ENCODE measurements at regions not wholly inside any gene's neighbourhood (a gene's known extent, or its start where the extent isn't known, plus 50 kb on each side); places are given as distances from the start of the nearest gene placed in this dataset.

DNA sequence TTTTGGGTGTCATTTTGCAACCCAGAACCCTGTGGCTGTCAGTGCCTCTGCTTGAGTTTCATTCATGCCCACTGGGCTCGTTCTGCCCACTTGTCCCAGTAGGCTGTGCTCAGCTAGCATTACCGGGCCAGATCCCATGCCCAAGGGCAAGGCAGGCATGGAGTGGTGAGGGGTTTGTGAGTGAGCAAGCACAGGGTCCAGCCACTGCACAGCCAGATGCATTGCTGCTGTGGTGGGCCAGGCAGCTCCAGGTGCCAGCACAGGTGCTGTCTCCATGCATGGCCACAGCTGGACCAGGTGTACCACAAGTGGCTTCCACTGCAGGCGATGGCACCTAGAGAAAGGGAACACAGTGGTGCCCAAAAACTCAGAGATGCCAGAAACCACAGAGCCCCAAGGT is 1671.2 kb downstream of the OLFM4 start:
- TF ChIP-seq, protein P1, sequence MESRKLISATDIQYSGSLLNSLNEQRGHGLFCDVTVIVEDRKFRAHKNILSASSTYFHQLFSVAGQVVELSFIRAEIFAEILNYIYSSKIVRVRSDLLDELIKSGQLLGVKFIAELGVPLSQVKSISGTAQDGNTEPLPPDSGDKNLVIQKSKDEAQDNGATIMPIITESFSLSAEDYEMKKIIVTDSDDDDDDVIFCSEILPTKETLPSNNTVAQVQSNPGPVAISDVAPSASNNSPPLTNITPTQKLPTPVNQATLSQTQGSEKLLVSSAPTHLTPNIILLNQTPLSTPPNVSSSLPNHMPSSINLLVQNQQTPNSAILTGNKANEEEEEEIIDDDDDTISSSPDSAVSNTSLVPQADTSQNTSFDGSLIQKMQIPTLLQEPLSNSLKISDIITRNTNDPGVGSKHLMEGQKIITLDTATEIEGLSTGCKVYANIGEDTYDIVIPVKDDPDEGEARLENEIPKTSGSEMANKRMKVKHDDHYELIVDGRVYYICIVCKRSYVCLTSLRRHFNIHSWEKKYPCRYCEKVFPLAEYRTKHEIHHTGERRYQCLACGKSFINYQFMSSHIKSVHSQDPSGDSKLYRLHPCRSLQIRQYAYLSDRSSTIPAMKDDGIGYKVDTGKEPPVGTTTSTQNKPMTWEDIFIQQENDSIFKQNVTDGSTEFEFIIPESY (IDR thresholded peaks at IDR 0.05) = no peak
- TF ChIP-seq RXRA (IDR thresholded peaks at IDR 0.05) (no peak), YY1 (IDR thresholded peaks at IDR 0.05) (no peak), HNF4A (conservative IDR thresholded peaks at IDR 0.05) (no peak), RAD21 (IDR thresholded peaks at IDR 0.05) (no peak), GABPA (IDR thresholded peaks at IDR 0.05 in 1 of 2, conservative IDR thresholded peaks at IDR 0.05 in 1 of 2) (no peak), FOXA2 (IDR thresholded peaks at IDR 0.05) (no peak), NR2F2 (IDR thresholded peaks at IDR 0.05) (no peak), TAF1 (conservative IDR thresholded peaks at IDR 0.05) (no peak), JUND (IDR thresholded peaks at IDR 0.05) (no peak), FOXA1 (IDR thresholded peaks at IDR 0.05) (no peak), SP1 (IDR thresholded peaks at IDR 0.05) (no peak), EGR1 (IDR thresholded peaks at IDR 0.05; ENCODE audit: low read depth in 2 of 2) (no peak)
- TF ChIP-seq, protein P2, sequence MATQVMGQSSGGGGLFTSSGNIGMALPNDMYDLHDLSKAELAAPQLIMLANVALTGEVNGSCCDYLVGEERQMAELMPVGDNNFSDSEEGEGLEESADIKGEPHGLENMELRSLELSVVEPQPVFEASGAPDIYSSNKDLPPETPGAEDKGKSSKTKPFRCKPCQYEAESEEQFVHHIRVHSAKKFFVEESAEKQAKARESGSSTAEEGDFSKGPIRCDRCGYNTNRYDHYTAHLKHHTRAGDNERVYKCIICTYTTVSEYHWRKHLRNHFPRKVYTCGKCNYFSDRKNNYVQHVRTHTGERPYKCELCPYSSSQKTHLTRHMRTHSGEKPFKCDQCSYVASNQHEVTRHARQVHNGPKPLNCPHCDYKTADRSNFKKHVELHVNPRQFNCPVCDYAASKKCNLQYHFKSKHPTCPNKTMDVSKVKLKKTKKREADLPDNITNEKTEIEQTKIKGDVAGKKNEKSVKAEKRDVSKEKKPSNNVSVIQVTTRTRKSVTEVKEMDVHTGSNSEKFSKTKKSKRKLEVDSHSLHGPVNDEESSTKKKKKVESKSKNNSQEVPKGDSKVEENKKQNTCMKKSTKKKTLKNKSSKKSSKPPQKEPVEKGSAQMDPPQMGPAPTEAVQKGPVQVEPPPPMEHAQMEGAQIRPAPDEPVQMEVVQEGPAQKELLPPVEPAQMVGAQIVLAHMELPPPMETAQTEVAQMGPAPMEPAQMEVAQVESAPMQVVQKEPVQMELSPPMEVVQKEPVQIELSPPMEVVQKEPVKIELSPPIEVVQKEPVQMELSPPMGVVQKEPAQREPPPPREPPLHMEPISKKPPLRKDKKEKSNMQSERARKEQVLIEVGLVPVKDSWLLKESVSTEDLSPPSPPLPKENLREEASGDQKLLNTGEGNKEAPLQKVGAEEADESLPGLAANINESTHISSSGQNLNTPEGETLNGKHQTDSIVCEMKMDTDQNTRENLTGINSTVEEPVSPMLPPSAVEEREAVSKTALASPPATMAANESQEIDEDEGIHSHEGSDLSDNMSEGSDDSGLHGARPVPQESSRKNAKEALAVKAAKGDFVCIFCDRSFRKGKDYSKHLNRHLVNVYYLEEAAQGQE (IDR thresholded peaks at IDR 0.05) = no peak
- TF ChIP-seq, protein P3, sequence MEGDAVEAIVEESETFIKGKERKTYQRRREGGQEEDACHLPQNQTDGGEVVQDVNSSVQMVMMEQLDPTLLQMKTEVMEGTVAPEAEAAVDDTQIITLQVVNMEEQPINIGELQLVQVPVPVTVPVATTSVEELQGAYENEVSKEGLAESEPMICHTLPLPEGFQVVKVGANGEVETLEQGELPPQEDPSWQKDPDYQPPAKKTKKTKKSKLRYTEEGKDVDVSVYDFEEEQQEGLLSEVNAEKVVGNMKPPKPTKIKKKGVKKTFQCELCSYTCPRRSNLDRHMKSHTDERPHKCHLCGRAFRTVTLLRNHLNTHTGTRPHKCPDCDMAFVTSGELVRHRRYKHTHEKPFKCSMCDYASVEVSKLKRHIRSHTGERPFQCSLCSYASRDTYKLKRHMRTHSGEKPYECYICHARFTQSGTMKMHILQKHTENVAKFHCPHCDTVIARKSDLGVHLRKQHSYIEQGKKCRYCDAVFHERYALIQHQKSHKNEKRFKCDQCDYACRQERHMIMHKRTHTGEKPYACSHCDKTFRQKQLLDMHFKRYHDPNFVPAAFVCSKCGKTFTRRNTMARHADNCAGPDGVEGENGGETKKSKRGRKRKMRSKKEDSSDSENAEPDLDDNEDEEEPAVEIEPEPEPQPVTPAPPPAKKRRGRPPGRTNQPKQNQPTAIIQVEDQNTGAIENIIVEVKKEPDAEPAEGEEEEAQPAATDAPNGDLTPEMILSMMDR (IDR thresholded peaks at IDR 0.05; ENCODE audit: low read depth, low read length, missing input control) = no peak
- TF ChIP-seq, protein P4, sequence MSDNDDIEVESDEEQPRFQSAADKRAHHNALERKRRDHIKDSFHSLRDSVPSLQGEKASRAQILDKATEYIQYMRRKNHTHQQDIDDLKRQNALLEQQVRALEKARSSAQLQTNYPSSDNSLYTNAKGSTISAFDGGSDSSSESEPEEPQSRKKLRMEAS (IDR thresholded peaks at IDR 0.05) = no peak
- TF ChIP-seq, protein P5, sequence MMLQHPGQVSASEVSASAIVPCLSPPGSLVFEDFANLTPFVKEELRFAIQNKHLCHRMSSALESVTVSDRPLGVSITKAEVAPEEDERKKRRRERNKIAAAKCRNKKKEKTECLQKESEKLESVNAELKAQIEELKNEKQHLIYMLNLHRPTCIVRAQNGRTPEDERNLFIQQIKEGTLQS (IDR thresholded peaks at IDR 0.05) = no peak
- Histone ChIP-seq H3K9me3 (ENCODE audit: control insufficient read depth in 4 of 4, low read length in 3 of 4) (no peaks in the 10 kb centered on the region), H3K36me3 (ENCODE audit: control insufficient read depth in 4 of 4, insufficient read depth in 3 of 4, low read depth in 1 of 4, low read length in 3 of 4) (no peaks in the 10 kb centered on the region), H3K9ac (ENCODE audit: low read depth in 1 of 2, low read length in 2 of 2) (no peak overlapping the region), H3K4me1 (ENCODE audit: control insufficient read depth in 4 of 4, insufficient read depth in 4 of 4, low read length in 3 of 4) (no peaks in the 10 kb centered on the region), H3K27me3 (ENCODE audit: control insufficient read depth in 4 of 4, insufficient read depth in 4 of 4, low read length in 3 of 4) (no peaks in the 10 kb centered on the region), H3K4me3 (ENCODE audit: low read depth in 1 of 3, low read length in 3 of 3) (no peak overlapping the region), H3K27ac (ENCODE audit: low read depth in 1 of 2, low read length in 2 of 2) (no peak overlapping the region)
- DNase-seq (ENCODE audit: low spot score) = no peak
- 92% methylated on average over 3 of the region's 3 CpGs for WGBS

DNA sequence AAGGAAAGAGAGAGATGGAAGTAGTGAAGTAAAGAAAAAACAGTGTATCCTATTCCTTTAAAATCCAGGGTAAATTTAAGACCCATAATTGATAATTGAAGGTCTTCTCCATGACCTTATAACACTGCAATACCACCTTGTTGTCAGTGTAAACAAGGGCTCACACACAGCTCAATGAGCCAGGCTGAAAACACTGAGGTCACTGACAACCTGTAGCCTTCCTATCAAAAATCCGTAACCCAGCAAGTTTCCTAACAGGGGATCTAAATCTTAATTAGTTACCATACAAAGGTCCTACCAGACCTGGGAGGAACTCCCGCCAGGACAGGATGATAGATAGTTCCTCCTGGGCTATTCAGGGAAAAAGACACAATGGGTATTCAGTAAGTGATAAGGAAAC is 1677.1 kb downstream of the OLFM4 start:
- 32% methylated on average over 2 of the region's 2 CpGs for WGBS
- TF ChIP-seq RXRA (IDR thresholded peaks at IDR 0.05) (no peak), TAF1 (conservative IDR thresholded peaks at IDR 0.05) (no peak), FOXA2 (IDR thresholded peaks at IDR 0.05) (no peak), YY1 (IDR thresholded peaks at IDR 0.05) (no peak), FOXA1 (IDR thresholded peaks at IDR 0.05) (no peak), RAD21 (IDR thresholded peaks at IDR 0.05) (no peak), HNF4A (conservative IDR thresholded peaks at IDR 0.05) (no peak), NR2F2 (IDR thresholded peaks at IDR 0.05) (no peak), JUND (IDR thresholded peaks at IDR 0.05) (no peak), GABPA (IDR thresholded peaks at IDR 0.05 in 1 of 2, conservative IDR thresholded peaks at IDR 0.05 in 1 of 2) (no peak), SP1 (IDR thresholded peaks at IDR 0.05) (no peak)
- TF ChIP-seq, protein P1 (IDR thresholded peaks at IDR 0.05) = no peak
- TF ChIP-seq, protein P2 (IDR thresholded peaks at IDR 0.05) = no peak
- TF ChIP-seq, protein P5 (IDR thresholded peaks at IDR 0.05) = no peak
- no peak overlapping the region for H3K4me3 ChIP-seq (ENCODE audit: low read depth in 1 of 3, low read length in 3 of 3)
- H3K36me3 ChIP-seq (ENCODE audit: control insufficient read depth in 4 of 4, insufficient read depth in 3 of 4, low read depth in 1 of 4, low read length in 3 of 4) = no peaks in the 10 kb centered on the region
- H3K4me1 ChIP-seq (ENCODE audit: control insufficient read depth in 4 of 4, insufficient read depth in 4 of 4, low read length in 3 of 4) = no peaks in the 10 kb centered on the region
- no peak for DNase-seq (ENCODE audit: low spot score)
- H3K9ac ChIP-seq (ENCODE audit: low read depth in 1 of 2, low read length in 2 of 2) = no peak overlapping the region
- no peaks in the 10 kb centered on the region for H3K9me3 ChIP-seq (ENCODE audit: control insufficient read depth in 4 of 4, low read length in 3 of 4)
- H3K27ac ChIP-seq (ENCODE audit: low read depth in 1 of 2, low read length in 2 of 2) = no peak overlapping the region
- H3K27me3 ChIP-seq (ENCODE audit: control insufficient read depth in 4 of 4, insufficient read depth in 4 of 4, low read length in 3 of 4) = no peaks in the 10 kb centered on the region
